ENCODE measurements at regions not wholly inside any gene's neighbourhood (a gene's known extent, or its start where the extent isn't known, plus 50 kb on each side); places are given as distances from the start of the nearest gene placed in this dataset.

GRCh38 chr10:61211468-61211867 is 241.7 kb downstream of the TMEM26 start:
- no peak for TF ChIP-seq CTCF (IDR thresholded peaks at IDR 0.05)
- no peak for TF ChIP-seq POLR2A (IDR thresholded peaks at IDR 0.05)
